MM.1S (cell line): ENCODE measurements at regions not wholly inside any gene's neighbourhood (a gene's known extent, or its start where the extent isn't known, plus 50 kb on each side); places are given as distances from the start of the nearest gene placed in this dataset.

Experiments
- DNase-seq: peaks from one replicate; pipeline ENCODE4 v3.0.0-alpha.2; 2015
- H2AFZ ChIP-seq: fragments of 300-600 bp; sonication (generic); 2 replicates; pipeline ENCODE4 v1.6.0; 2016; ENCODE audit warnings: antibody characterized with exemption, low read length
- H3F3A ChIP-seq: fragments of 300-600 bp; sonication (generic); 2 replicates; pipeline ENCODE4 v1.6.1; 2016; ENCODE audit warnings: mild to moderate bottlenecking, antibody characterized with exemption, low read length, moderate library complexity, mixed read lengths; ENCODE audit not compliant: insufficient read depth
- H3K27ac ChIP-seq: fragments of 300-600 bp; sonication (generic); 2 replicates; pipeline ENCODE4 v1.5.1; 2016; ENCODE audit warnings: mild to moderate bottlenecking, low read length
- H3K27me3 ChIP-seq: fragments of 300-600 bp; sonication (generic); replicated peaks from 2 replicates; pipeline ENCODE4 v1.6.0; 2016; ENCODE audit warnings: low read length; ENCODE audit not compliant: insufficient read depth
- H3K36me3 ChIP-seq: fragments of 300-600 bp; sonication (generic); replicated peaks from 2 replicates; pipeline ENCODE4 v1.6.1; 2016; ENCODE audit warnings: mild to moderate bottlenecking, low read length, mixed read lengths; ENCODE audit not compliant: insufficient read depth
- H3K4me1 ChIP-seq: fragments of 300-600 bp; sonication (generic); 2 replicates; pipeline ENCODE4 v1.6.1; 2016; ENCODE audit warnings: low read length, mixed read lengths
- H3K4me2 ChIP-seq: fragments of 300-600 bp; sonication (generic); 2 replicates; pipeline ENCODE4 v1.6.0; 2016; ENCODE audit warnings: low read depth, low read length
- H3K4me3 ChIP-seq: fragments of 300-600 bp; sonication (generic); 2 replicates; pipeline ENCODE4 v1.5.1; 2016; ENCODE audit warnings: low read length, mixed read lengths
- H3K79me2 ChIP-seq: fragments of 300-600 bp; sonication (generic); 2 replicates; pipeline ENCODE4 v1.6.1; 2016; ENCODE audit warnings: mixed run types, low read length, mixed read lengths
- H3K9ac ChIP-seq: fragments of 300-600 bp; sonication (generic); 2 replicates; pipeline ENCODE4 v1.6.1; 2016; ENCODE audit warnings: low read length, mixed read lengths
- H3K9me2 ChIP-seq: fragments of 300-600 bp; sonication (generic); replicated peaks from 2 replicates; pipeline ENCODE4 v1.6.1; 2016; ENCODE audit warnings: mild to moderate bottlenecking, low read length, mixed read lengths; ENCODE audit not compliant: insufficient read depth
- H3K9me3 ChIP-seq: fragments of 300-600 bp; sonication (generic); replicated peaks from 2 replicates; pipeline ENCODE4 v1.6.1; 2016; ENCODE audit warnings: mild to moderate bottlenecking, low read length, mixed read lengths; ENCODE audit not compliant: insufficient read depth
- H4K20me1 ChIP-seq: fragments of 300-600 bp; sonication (generic); 2 replicates; pipeline ENCODE4 v1.6.1; 2016; ENCODE audit warnings: mild to moderate bottlenecking, low read length, moderate library complexity, mixed read lengths; ENCODE audit not compliant: insufficient read depth
- EZH2 ChIP-seq: fragments of 300-600 bp; sonication (generic); optimal IDR thresholded peaks from 2 replicates; pipeline ENCODE3; 2017; ENCODE audit warnings: low read depth, mild to moderate bottlenecking, antibody characterized with exemption, low read length, mixed read lengths
- EZH2phosphoT487 ChIP-seq: fragments of 300-600 bp; sonication (generic); IDR thresholded peaks from 2 replicates; pipeline ENCODE4 v1.6.1; 2018; ENCODE audit warnings: antibody characterized with exemption, low read length
- TF ChIP-seq, protein P1 (sequence below): fragments of 300-600 bp; sonication (generic); IDR thresholded peaks from 2 replicates; pipeline ENCODE4 v1.5.1; 2016; ENCODE audit warnings: antibody characterized with exemption, low read length, mixed read lengths

DNA sequence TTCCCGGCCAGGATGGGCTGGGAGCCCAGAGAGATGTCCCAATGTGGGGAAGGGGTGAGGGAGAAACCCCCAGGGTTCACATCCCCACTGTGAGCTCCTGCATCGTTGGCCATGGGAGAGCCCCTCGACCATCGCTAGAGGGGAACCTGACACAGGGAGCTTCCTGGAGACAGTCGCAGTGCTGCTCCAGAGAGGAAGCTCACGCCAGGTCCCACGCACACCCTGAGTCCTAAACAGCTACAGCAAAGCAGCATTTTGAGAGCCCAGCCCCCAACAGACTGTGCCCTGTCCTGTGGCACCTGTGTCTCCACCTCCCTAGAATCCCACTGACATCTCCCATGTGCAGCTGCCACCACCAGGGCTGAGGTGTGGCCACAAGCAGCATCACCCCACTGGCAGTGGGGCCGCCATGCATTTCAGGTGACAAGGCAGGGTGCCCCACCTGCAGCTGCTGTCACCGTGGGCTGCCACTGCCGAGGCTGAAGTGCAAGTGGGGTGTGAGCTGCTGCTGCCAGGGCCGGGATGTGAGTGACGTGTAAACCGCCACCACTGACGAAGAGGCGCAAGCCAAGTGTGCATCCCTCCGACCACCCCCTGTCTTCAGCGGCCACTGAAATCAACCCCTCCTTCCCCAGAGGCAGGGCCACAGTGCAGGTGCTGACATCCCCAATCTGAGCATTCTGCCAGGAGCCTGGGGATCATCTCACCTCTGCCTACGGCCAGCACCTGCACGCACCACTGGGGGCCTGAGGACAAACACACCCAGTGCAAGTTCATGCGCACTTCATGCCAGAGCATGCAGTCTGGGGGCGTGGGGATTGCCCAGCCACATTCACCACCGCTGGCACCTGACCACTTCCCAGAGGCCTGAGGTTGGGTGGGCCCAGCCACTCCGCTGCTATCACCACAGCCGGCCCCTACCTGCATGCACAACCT is 467.7 kb upstream of the SALL3 start:
- no peak overlapping the region for H3K4me2 ChIP-seq
- no peaks in the 10 kb centered on the region for H3K9me3 ChIP-seq
- no peaks in the 10 kb centered on the region for H3F3A ChIP-seq
- DNase-seq, result no peak
- no peaks in the 10 kb centered on the region for H4K20me1 ChIP-seq
- H3K36me3 ChIP-seq, result no peaks in the 10 kb centered on the region
- H3K9ac ChIP-seq, result no peak overlapping the region
- TF ChIP-seq, protein P1, sequence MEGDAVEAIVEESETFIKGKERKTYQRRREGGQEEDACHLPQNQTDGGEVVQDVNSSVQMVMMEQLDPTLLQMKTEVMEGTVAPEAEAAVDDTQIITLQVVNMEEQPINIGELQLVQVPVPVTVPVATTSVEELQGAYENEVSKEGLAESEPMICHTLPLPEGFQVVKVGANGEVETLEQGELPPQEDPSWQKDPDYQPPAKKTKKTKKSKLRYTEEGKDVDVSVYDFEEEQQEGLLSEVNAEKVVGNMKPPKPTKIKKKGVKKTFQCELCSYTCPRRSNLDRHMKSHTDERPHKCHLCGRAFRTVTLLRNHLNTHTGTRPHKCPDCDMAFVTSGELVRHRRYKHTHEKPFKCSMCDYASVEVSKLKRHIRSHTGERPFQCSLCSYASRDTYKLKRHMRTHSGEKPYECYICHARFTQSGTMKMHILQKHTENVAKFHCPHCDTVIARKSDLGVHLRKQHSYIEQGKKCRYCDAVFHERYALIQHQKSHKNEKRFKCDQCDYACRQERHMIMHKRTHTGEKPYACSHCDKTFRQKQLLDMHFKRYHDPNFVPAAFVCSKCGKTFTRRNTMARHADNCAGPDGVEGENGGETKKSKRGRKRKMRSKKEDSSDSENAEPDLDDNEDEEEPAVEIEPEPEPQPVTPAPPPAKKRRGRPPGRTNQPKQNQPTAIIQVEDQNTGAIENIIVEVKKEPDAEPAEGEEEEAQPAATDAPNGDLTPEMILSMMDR, result no peak
- TF ChIP-seq EZH2 (no peak), EZH2phosphoT487 (no peak)
- no peaks in the 10 kb centered on the region for H3K9me2 ChIP-seq
- H3K4me1 ChIP-seq, result no peaks in the 10 kb centered on the region
- no peaks in the 10 kb centered on the region for H3K79me2 ChIP-seq
- no peak overlapping the region for H3K27ac ChIP-seq
- H3K4me3 ChIP-seq, result no peak overlapping the region
- H2AFZ ChIP-seq, result no peak overlapping the region
- no peaks in the 10 kb centered on the region for H3K27me3 ChIP-seq

- Histone ChIP-seq H3K4me3 (no peak overlapping the region), H2AFZ (no peak overlapping the region), H3K27me3 (no peaks in the 10 kb centered on the region), H3K9me3 (no peaks in the 10 kb centered on the region), H3K4me2 (no peak overlapping the region), H3F3A (no peaks in the 10 kb centered on the region), H3K9ac (no peak overlapping the region), H3K9me2 (no peaks in the 10 kb centered on the region), H3K36me3 (no peaks in the 10 kb centered on the region), H4K20me1 (no peaks in the 10 kb centered on the region), H3K79me2 (no peaks in the 10 kb centered on the region), H3K27ac (no peak overlapping the region), H3K4me1 (no peaks in the 10 kb centered on the region)
- TF ChIP-seq, protein P1, result no peak
- TF ChIP-seq EZH2, result no peak
- no peak for TF ChIP-seq EZH2phosphoT487
- no peak for DNase-seq
Observed at GRCh38 chr18:78514910-78515670, 464.5 kb upstream of the SALL3 start.

GRCh38 chr18:78517328-78517727 is 462.3 kb upstream of the SALL3 start:
- Histone ChIP-seq H3K4me3 (no peak overlapping the region), H3K9me3 (no peaks in the 10 kb centered on the region), H3K4me1 (no peaks in the 10 kb centered on the region), H3K27me3 (no peaks in the 10 kb centered on the region), H3K9me2 (no peaks in the 10 kb centered on the region), H3F3A (no peaks in the 10 kb centered on the region), H3K79me2 (no peaks in the 10 kb centered on the region), H2AFZ (no peak overlapping the region), H4K20me1 (no peaks in the 10 kb centered on the region), H3K4me2 (no peak overlapping the region), H3K9ac (no peak overlapping the region), H3K27ac (no peak overlapping the region), H3K36me3 (no peaks in the 10 kb centered on the region)
- no peak for DNase-seq
- TF ChIP-seq EZH2 (no peak), EZH2phosphoT487 (no peak)
- TF ChIP-seq, protein P1, result no peak
